ENCODE measurements at regions not wholly inside any gene's neighbourhood (a gene's known extent, or its start where the extent isn't known, plus 50 kb on each side); places are given as distances from the start of the nearest gene placed in this dataset.

- no peak for TF ChIP-seq BHLHE40 (IDR thresholded peaks at IDR 0.05; ENCODE audit: borderline replicate concordance)
- TF ChIP-seq FOXM1 (IDR thresholded peaks at IDR 0.05; ENCODE audit: borderline replicate concordance): no peak
- TF ChIP-seq ELF4 (IDR thresholded peaks at IDR 0.05): no peak
- TF ChIP-seq FOXK2 (IDR thresholded peaks at IDR 0.05): no peak
- TF ChIP-seq SP1 (IDR thresholded peaks at IDR 0.05): no peak
- TF ChIP-seq FOXA1 (IDR thresholded peaks at IDR 0.05): no peak
- TF ChIP-seq SUZ12 (IDR thresholded peaks at IDR 0.05): no peak
- no peak for TF ChIP-seq HDGF (IDR thresholded peaks at IDR 0.05; ENCODE audit: borderline replicate concordance)
- no peak for TF ChIP-seq CTBP1 (IDR thresholded peaks at IDR 0.05; ENCODE audit: borderline replicate concordance)
Measured at GRCh38 chr21:20419772-20420171, 578.4 kb upstream of the NCAM2 start.

All from HEK293T (cell line).